Mammary epithelial cell (primary cell): ENCODE measurements at regions not wholly inside any gene's neighbourhood (a gene's known extent, or its start where the extent isn't known, plus 50 kb on each side); places are given as distances from the start of the nearest gene placed in this dataset.

Experiments
- EZH2 ChIP-seq: IDR thresholded peaks from 2 replicates; pipeline ENCODE4 v1.6.1; 2012; ENCODE audit warnings: low read length, inconsistent platforms, borderline replicate concordance
- TF ChIP-seq, protein P1 (sequence below), 2 donors: IDR thresholded peaks in 1 of 2; conservative IDR thresholded peaks in 1 of 2; 2 replicates each; pipeline ENCODE4 v1.5.1; 2011 to 2012; ENCODE audit warnings: inconsistent platforms in 2 of 2, low read length in 2 of 2, mild to moderate bottlenecking in 2 of 2, control low read depth in 1 of 2, low read depth in 1 of 2; ENCODE audit not compliant: insufficient read depth in 1 of 2; ENCODE audit errors: extremely low read depth in 1 of 2

GRCh38 chr19:31575846-31576335 lies 226.7 kb upstream of the TSHZ3 start:
- TF ChIP-seq, protein P1, sequence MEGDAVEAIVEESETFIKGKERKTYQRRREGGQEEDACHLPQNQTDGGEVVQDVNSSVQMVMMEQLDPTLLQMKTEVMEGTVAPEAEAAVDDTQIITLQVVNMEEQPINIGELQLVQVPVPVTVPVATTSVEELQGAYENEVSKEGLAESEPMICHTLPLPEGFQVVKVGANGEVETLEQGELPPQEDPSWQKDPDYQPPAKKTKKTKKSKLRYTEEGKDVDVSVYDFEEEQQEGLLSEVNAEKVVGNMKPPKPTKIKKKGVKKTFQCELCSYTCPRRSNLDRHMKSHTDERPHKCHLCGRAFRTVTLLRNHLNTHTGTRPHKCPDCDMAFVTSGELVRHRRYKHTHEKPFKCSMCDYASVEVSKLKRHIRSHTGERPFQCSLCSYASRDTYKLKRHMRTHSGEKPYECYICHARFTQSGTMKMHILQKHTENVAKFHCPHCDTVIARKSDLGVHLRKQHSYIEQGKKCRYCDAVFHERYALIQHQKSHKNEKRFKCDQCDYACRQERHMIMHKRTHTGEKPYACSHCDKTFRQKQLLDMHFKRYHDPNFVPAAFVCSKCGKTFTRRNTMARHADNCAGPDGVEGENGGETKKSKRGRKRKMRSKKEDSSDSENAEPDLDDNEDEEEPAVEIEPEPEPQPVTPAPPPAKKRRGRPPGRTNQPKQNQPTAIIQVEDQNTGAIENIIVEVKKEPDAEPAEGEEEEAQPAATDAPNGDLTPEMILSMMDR (conservative IDR thresholded peaks at IDR 0.05 in 1 of 2, IDR thresholded peaks at IDR 0.05 in 1 of 2; ENCODE audit: extremely low read depth in 1 of 2, insufficient read depth in 1 of 2, low read depth in 1 of 2, low read length in 2 of 2), result no peak
- no peak for TF ChIP-seq EZH2
